Stimulated activated naive CD4-positive, alpha-beta T cell (primary cell): ENCODE measurements at regions not wholly inside any gene's neighbourhood (a gene's known extent, or its start where the extent isn't known, plus 50 kb on each side); places are given as distances from the start of the nearest gene placed in this dataset.

Experiments used
- DNase-seq, 6 experiments: peaks; one replicate each; lab custom pipeline; 2025; lab: John Stamatoyannopoulos, UW

DNA sequence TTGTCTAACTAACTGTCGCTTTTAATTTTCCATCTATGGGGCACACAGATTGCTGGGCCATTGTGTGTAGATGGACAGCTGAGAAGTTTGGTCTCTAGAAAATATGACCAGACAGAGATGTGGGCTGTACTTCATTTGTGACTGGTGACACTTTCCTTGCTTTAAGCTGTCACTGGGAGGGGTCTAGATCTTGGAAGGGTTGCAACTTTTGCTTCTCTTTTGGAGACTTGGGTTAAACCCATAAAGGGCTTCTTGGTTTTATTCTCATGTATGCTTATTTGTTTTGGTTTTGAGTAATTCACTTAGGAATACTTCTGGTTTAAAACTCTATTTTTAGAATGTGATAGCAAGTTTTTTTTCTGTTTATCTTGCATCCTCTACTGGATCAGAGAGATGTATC, 80.2 kb downstream of the ETS2 start:
- no peak for DNase-seq

DNA sequence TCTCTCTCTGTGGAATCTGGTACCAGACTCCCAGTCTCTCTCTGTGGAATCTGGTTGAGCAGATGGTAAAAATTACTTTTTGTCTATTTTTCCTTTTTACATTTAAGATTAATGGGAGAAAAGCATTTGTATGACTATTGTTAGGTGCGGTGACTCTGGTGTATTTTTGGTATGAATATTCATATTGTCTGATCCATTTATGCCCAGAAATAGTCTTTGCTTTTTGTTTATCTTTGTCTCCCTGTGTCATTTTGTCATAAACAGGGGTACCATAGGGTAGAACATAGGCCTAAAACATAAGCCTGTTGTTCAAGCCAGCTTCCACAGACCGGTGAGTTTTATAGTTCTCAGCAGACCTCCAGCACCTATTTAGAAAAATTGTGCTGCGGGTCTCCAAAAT, 78.7 kb downstream of the ETS2 start:
- DNase-seq = no peak

DNA sequence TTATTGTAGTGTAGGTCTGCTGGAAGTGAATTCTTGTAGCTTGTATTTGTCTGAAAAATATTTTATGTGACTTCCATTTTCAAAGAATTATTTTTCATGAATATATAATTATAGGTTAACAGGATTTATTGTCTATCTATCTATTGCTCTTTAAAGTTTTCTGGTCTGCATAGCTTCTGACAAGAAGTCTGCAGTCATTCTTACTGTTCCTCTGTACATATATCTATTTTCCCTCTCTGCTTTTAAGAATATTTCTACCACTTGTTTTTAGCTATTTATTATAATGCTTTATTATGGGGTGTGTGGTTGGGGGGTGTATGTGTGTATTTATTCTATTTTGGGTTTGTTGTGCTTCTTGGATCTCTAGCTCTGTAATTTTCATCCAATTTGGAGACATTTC, 77.4 kb downstream of the ETS2 start:
- no peak for DNase-seq

DNA sequence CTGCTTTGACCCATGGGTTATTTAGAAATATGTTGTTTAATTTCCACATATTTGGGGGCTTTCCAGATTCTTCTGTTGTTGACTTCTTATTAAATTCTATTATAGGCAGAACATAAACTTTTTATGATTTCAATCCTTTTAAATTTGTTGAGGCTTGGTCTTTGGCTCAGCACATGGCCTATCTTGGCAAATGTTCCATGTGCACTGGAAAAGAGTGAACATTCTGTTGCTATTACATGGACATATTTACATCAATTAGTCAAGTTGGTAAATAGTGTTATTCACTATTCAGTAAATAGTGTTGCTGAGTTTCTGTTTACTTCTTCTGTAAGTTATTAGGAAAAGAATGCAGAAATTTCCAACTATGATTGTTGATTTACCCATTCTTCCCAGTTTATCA, 75.4 kb downstream of the ETS2 start:
- DNase-seq = no peak

DNA sequence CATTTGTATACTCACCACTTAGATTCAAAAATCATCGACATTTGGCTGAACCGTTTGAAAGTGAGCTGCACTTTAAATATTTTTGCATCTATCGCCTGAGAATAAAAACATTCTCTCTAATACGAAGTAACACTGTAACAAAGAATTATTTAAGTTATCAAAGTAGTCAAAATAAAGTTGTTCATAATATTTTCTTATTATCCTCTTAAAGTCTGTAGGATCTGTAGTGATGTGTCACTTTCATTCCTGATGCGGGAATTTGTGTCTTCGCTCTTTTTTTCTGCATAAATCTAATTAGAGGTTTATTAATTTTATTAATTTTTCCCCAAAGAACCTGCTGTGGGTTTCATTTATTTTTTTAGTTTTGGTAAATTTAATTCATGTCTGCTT, 74.8 kb downstream of the ETS2 start:
- no peak for DNase-seq

DNA sequence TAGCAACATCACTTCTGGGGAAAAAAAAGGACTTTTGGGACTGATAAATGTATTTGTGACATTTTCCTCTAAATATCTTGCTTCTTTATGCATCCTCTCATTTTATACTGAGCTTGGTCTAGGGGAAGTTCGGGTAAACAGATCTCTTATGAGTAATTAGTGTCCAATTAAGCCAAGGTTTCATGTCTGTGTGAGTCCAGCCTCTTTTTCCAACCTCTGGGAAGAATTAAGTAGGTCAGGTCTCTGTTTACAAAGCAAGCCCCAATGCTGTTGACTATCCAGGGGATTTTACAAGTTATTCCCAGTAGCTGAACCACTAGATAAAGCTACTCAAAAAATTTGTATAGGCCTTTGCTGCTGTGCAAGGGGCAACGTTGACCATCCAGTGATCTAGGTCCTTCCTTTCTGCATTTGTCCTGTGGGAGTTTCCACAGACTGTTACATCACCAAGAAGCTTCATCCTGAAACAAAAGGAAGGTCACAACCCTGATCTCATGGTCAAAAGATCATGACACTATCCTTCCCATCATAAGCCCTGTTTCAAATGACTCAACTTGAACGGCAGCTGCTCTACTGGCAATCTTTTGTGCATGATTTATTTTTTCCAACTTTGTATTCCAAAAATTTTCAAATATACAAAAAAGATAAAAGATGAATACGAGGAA, 74.3 kb downstream of the ETS2 start:
- DNase-seq = no peak

DNA sequence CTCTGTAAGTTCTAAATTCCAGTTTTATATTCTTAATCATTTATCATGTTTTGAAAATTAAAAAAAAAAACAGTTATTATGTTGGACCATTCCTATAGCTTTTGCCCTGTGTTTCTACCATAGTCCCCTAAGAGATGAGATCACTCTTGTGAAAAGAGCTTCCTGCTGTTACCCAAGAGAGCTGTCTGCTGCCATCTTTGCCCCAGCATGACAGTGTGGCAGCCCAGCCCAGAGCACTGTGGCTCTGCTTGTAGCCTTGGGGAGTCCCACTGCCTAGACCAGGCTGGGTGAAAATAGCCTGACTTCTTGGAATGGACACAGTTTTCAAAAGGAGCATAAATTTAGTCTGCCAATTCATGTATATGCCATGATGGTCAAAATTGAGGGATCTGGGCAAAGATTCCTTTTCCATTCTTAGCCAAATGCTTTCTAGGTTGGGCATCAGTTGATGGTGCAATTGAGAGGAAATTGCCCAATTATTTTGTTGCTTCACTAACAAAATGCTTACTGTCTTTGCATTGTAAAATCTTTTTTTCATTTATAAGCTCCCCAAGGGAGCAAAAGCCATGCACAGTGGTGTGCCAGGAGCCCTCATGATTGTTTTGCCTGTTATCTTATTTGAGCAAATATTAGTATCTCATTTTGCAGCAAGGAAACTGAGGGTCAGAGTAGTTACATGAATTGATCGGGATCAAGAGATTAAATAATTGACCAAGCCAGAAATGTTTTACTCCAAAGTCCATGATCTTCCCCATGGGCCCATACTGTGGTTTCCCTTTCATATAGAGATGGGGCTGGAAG, 72.8 kb downstream of the ETS2 start:
- no peak for DNase-seq

DNA sequence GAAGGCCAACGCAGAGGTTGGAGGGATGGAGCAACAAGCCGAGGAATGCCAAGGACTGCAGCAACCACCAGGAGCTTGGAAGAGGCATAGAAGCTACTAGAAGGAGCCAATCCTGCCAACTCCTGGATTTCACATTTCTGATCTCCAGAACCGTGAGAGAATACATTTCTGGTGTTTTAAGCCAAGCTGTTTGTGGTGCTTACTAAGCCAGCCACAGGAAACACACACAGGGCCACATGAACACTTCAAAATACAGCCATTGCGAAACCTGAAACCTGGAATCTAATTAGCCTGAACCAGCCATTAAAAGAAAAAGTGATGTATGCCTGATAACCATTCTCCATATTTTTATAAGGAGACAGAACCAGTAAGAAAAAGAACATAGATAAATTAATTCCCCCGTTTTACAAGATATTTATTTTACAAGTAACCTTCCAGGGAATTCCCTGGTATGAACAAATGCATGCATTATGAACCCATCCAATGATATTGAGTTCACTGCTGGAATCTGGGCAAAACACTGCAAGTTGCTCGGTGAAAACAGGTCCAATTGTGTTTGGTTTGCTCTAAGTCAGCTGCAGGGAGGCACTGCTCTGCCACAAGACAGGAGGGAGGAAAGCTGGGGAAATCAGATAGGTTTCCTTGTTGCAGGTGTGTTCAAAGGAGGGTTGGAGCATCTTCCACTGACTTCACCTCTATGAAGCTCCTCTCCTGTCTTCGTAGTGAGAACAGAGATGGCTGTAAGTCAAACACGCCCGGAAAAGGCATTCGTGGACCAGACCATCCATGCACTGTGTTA, 70.2 kb downstream of the ETS2 start:
- no peak for DNase-seq
